Kidney epithelial cell (primary cell): ENCODE measurements at regions not wholly inside any gene's neighbourhood (a gene's known extent, or its start where the extent isn't known, plus 50 kb on each side); places are given as distances from the start of the nearest gene placed in this dataset.

Experiments
- DNase-seq: peaks from one replicate; pipeline ENCODE4 v3.0.0-alpha.2; 2010; ENCODE audit warnings: low read depth
- H3K27me3 ChIP-seq: 2 replicates; pipeline ENCODE4 v1.6.0; 2011; ENCODE audit warnings: low read length; ENCODE audit not compliant: control insufficient read depth, insufficient read depth
- H3K36me3 ChIP-seq: 2 replicates; pipeline ENCODE4 v1.5.1; 2011; ENCODE audit warnings: low read length; ENCODE audit not compliant: control insufficient read depth, insufficient read depth
- H3K4me3 ChIP-seq: 2 replicates; pipeline ENCODE4 v1.5.1; 2011; ENCODE audit warnings: low read depth, mild to moderate bottlenecking, control low read depth, low read length
- CTCF ChIP-seq: IDR thresholded peaks from 2 replicates; pipeline ENCODE4 v1.5.1; 2011; ENCODE audit warnings: mild to moderate bottlenecking, moderate library complexity, low read length, control low read depth, inconsistent platforms; ENCODE audit not compliant: insufficient read depth, poor library complexity, severe bottlenecking

DNA sequence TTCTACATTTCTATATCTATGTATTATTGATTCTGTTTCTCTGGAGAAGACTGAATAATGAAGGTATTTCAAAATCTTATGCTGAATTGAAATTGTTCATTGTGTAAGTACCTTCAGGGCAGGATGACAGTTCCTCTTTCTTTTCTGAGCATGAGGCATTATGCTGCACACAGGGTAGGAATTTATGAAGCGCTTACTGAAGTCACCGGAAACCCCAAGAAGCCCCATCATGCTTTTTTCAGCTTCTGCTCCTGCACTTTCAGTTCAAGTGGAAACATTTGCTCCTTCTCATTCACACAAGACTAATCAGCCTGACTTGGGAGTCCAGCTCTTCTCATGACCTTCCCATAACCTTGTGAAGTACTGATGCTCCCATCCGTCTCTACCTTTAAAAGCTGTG lies 314.7 kb upstream of the SORL1-AS1 start:
- no peak for DNase-seq
- Histone ChIP-seq H3K27me3 (peaks cover 3% of the 10 kb centered on the region), H3K36me3 (no peaks in the 10 kb centered on the region), H3K4me3 (no peak overlapping the region)
- no peak for TF ChIP-seq CTCF

GRCh38 chr11:121766991-121767390 lies 314.2 kb upstream of the SORL1-AS1 start:
- peaks cover 3% of the 10 kb centered on the region for H3K27me3 ChIP-seq
- no peak for TF ChIP-seq CTCF
- no peak for DNase-seq
- no peak overlapping the region for H3K4me3 ChIP-seq
- H3K36me3 ChIP-seq: no peaks in the 10 kb centered on the region

GRCh38 chr11:121766166-121766565 lies 313.4 kb upstream of the SORL1-AS1 start:
- no peaks in the 10 kb centered on the region for H3K36me3 ChIP-seq
- no peak for TF ChIP-seq CTCF

DNA sequence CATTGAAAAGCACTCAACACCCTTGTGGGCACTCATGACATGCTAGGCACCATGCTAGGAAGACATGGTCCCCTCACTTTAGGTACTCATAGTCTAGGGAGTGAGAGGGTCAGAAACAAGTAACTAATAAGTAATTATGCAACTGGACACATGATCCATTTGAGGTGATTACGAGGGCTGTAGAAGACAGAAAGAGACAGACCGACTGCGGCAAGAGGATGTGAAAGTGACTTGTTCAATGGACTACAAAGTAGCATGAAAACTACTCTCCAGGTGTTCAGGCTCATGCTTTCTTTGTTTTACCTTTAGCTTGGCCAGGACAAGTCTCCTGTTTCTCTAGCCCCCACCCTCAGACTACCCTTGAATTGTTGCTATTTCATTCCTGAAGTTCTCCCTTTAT lies 310.8 kb upstream of the SORL1-AS1 start:
- TF ChIP-seq CTCF: no peak
- no peak for DNase-seq
- Histone ChIP-seq H3K36me3 (no peaks in the 10 kb centered on the region), H3K27me3 (peaks cover 3% of the 10 kb centered on the region), H3K4me3 (no peak overlapping the region)

More at GRCh38 chr11:121766166-121766565, 313.4 kb upstream of the SORL1-AS1 start:
- Histone ChIP-seq H3K4me3 (no peak overlapping the region), H3K27me3 (peaks cover 3% of the 10 kb centered on the region)
- no peak for DNase-seq

- DNase-seq: no peak
- Histone ChIP-seq H3K36me3 (no peaks in the 10 kb centered on the region), H3K27me3 (peaks cover 3% of the 10 kb centered on the region), H3K4me3 (no peak overlapping the region)
- no peak for TF ChIP-seq CTCF
Measured at GRCh38 chr11:121762820-121763219, 310.1 kb upstream of the SORL1-AS1 start.

DNA sequence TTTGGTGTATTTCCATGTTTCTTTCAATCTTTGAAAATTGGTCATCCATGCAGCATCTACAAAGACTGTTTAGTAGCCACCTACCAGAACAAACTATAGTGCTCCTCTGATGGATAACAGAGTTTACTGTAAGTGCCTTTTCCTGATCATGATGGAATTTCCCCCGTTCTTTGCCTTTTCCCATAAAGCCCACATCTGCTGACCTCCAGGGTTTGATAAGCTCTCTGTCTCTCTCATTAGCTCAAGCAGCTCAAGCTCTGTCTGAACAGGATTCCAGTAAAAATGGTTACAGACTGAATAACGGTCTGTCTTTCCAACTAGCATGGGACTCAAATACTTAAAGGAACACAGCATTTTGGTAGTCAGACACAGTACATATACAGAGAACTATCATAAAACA lies 308.4 kb upstream of the SORL1-AS1 start:
- no peak for TF ChIP-seq CTCF
- no peaks in the 10 kb centered on the region for H3K27me3 ChIP-seq
- no peaks in the 10 kb centered on the region for H3K36me3 ChIP-seq
- no peak overlapping the region for H3K4me3 ChIP-seq
- DNase-seq: no peak
